Activated naive CD8-positive, alpha-beta T cell treated with anti-CD3 and anti-CD28 coated beads for 36 hours (primary cell): ENCODE measurements at regions not wholly inside any gene's neighbourhood (a gene's known extent, or its start where the extent isn't known, plus 50 kb on each side); places are given as distances from the start of the nearest gene placed in this dataset.

Experiments used
- DNase-seq: peaks from one replicate; pipeline ENCODE4 v3.0.0; 2021
- H3K27ac Mint-ChIP-seq: one replicate; pipeline ENCODE4 v1.8.0; 2022; ENCODE audit warnings: mild to moderate bottlenecking, moderate library complexity, mixed read lengths
- H3K27me3 Mint-ChIP-seq: one replicate; pipeline ENCODE4 v1.8.0; 2022; ENCODE audit warnings: mild to moderate bottlenecking, mixed read lengths
- H3K36me3 Mint-ChIP-seq: one replicate; pipeline ENCODE4 v1.8.0; 2021; ENCODE audit warnings: mild to moderate bottlenecking, mixed read lengths
- H3K4me1 Mint-ChIP-seq: one replicate; pipeline ENCODE4 v1.8.0; 2021; ENCODE audit warnings: mixed read lengths
- H3K4me3 Mint-ChIP-seq: one replicate; pipeline ENCODE4 v1.8.0; 2022; ENCODE audit warnings: mild to moderate bottlenecking, moderate library complexity, mixed read lengths
- H3K9me3 Mint-ChIP-seq: one replicate; pipeline ENCODE4 v1.8.0; 2022; ENCODE audit warnings: mixed read lengths

DNA sequence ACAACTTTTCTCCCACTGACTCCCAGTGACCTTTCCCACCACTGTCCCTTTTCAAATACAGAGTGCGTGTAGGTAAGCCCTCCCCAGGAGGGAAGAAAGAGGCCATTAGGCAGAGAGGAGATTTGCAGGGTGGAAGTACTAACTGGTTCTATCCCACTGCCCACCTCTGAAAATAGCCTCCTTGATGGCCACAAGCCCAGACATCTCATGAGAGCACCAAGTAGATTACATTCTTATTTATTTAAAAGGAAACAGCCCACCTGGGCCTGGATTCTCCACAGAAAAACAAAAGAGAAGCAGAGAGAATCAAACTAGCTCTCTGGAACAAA lies 445.3 kb downstream of the FOXO1 start:
- peaks cover 39% of the 10 kb centered on the region for H3K4me1 Mint-ChIP-seq
- DNase-seq: no peak
- no peaks in the 10 kb centered on the region for H3K27me3 Mint-ChIP-seq
- peaks cover 15% of the 10 kb centered on the region for H3K9me3 Mint-ChIP-seq
- peaks cover 17% of the 10 kb centered on the region for H3K36me3 Mint-ChIP-seq
- H3K4me3 Mint-ChIP-seq: no peak overlapping the region
- H3K27ac Mint-ChIP-seq: peak overlapping the region; percentile 72

DNA sequence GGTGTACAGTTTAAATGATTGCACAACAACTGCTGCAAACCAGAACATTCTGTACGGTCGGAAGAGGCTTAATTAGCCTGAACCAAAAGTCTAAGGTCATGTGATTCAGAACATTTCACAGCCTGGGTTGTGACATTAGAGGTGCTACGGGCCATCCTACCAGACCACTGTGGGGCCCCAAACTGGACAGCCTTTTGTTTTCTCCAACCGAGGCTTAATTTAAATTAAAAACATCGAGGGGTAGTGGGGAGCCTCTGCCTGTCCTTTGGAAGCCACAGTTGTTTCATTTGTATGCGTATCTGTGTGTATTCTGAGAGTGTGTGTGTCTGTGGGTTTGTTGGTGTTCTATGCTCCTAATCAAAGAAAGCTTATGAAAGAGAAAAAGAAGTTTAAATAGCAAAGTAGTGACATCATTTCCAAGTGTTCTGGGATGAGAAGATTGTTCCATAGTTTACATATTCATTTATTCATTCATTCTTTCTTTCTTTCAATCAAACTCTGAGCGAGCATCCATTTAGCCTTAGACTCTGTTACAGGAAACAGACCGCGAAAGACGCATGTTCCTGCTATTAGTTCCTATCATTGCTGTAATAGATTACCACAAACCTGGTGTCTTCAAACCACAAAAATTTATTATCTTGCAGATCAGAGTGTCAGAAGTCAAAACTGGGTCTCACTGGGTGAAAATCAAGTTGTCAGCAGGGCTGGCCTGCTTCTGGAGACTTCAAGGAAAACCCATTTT lies 444.8 kb downstream of the FOXO1 start:
- H3K27me3 Mint-ChIP-seq: no peaks in the 10 kb centered on the region
- peak overlapping the region; percentile 18 for H3K4me3 Mint-ChIP-seq
- peak overlapping the region; percentile 72 for H3K27ac Mint-ChIP-seq
- peaks cover 15% of the 10 kb centered on the region for H3K36me3 Mint-ChIP-seq
- DNase-seq: peak; percentile 22
- H3K4me1 Mint-ChIP-seq: peaks cover 39% of the 10 kb centered on the region
- peaks cover 13% of the 10 kb centered on the region for H3K9me3 Mint-ChIP-seq

DNA sequence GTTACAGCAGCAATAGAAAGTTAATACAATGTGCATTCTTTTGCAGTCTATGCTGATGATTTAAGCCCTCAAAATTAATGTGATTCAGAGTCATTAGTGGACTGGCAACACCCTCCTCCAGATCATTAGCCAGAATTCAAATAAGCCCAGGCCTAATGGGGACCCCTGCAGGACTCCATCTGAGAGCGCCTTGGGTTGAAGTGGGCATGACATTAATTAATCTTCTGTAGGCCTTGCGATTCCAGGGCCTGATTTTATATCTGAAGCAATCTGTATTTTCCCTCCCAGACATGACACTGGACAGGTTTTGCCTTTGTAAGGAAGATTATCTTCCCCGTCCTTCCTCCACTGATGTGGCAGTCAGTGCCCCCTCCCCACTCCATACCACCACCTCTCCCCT lies 442.9 kb downstream of the FOXO1 start:
- Mint-ChIP-seq H3K27me3 (no peaks in the 10 kb centered on the region), H3K27ac (no peak overlapping the region)

DNA sequence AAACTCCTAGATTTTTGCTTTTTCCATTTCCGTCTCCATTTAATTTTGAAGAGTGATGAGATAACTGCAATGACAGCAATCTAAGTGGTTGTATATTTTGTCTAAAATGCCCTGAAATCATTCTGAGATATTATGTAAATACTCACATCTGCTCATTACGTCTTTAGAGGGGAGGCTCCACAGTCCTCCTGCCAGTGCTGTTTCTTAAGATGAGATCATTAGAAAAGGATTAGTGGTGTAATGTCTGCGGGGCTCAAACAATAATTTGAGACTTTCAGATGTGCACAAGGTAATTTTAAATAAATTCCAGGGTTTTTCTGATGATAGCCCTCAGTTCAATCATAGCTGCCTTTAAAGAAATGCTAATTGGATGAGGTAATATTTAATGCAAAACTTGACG lies 437.9 kb downstream of the FOXO1 start:
- H3K4me3 Mint-ChIP-seq: no peak overlapping the region
- DNase-seq: no peak
- no peaks in the 10 kb centered on the region for H3K27me3 Mint-ChIP-seq
- H3K9me3 Mint-ChIP-seq: peaks cover 2% of the 10 kb centered on the region
- peaks cover 3% of the 10 kb centered on the region for H3K36me3 Mint-ChIP-seq
- H3K27ac Mint-ChIP-seq: no peak overlapping the region
- peaks cover 19% of the 10 kb centered on the region for H3K4me1 Mint-ChIP-seq

More for the DNA sequence above, 442.9 kb downstream of the FOXO1 start:
- Mint-ChIP-seq H3K9me3 (peaks cover 3% of the 10 kb centered on the region), H3K36me3 (peaks cover 5% of the 10 kb centered on the region), H3K4me3 (no peak overlapping the region), H3K4me1 (peaks cover 34% of the 10 kb centered on the region)
- DNase-seq: no peak

DNA sequence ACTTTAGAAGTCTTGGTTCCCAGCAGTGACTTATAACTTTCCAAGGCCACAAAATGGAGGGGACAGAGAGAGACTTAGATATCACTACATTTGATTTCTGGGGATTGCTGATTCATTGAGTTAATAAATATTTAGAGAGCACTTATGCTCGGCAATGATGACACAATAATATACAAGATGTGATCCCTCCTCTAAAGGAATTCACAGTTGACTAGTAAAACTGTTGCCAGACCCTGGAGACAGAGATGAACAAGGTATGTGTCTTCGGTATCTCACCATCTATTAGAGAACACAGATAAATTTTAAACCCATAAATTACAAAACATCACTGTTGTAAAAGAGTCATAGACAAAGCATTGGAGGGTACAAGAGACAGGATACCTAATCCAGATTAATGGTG lies 437.5 kb downstream of the FOXO1 start:
- H3K9me3 Mint-ChIP-seq: peaks cover 2% of the 10 kb centered on the region
- no peak overlapping the region for H3K27ac Mint-ChIP-seq

DNA sequence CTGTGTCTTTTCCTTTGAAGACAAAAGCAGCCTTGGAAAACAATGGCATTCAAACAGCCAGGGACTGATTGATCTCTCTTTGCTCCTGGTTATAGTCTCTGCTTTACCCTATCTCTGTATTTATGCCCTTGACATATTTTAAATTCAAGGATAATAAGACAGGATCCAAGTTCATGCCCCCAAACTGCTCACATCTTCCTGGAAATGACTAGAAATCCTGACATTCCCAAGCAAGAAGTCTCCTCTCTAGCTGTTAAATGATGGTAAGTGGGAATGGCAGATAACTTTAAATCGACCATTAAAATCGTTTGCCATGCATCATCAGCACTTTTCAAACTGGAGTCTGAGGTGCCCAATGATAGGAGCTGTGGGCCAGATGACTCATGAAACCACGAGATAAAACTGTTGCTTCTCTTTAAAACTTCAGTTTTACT lies 435.6 kb downstream of the FOXO1 start:
- no peak overlapping the region for H3K4me3 Mint-ChIP-seq
- no peak for DNase-seq
- peaks cover 16% of the 10 kb centered on the region for H3K4me1 Mint-ChIP-seq
- no peak overlapping the region for H3K27ac Mint-ChIP-seq
- peaks cover 3% of the 10 kb centered on the region for H3K36me3 Mint-ChIP-seq
- H3K9me3 Mint-ChIP-seq: peaks cover 2% of the 10 kb centered on the region
- no peaks in the 10 kb centered on the region for H3K27me3 Mint-ChIP-seq

More for the DNA sequence above, 437.5 kb downstream of the FOXO1 start:
- Mint-ChIP-seq H3K4me3 (no peak overlapping the region), H3K4me1 (peaks cover 19% of the 10 kb centered on the region), H3K36me3 (peaks cover 3% of the 10 kb centered on the region), H3K27me3 (no peaks in the 10 kb centered on the region)
- no peak for DNase-seq

DNA sequence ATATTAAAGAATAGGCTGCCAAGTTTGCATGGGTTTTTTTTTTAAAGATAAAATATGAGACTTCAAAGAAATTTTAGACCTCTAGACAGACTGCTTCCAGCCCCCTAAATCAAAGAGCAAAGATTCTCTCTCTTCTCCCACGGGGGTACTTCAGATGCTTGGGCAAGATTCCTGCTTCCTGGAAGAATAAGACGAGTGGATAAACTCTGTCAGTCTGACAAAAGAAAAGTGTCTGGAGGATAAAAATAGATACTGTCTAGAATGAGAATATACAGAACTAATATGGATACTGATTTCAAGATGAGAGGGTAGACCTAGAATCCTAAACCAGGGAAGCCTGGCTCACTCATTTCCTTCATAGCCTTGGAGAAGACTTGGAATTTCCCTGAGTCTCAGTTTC lies 435.1 kb downstream of the FOXO1 start:
- Mint-ChIP-seq H3K27ac (no peak overlapping the region), H3K36me3 (peaks cover 3% of the 10 kb centered on the region), H3K9me3 (peaks cover 2% of the 10 kb centered on the region), H3K27me3 (no peaks in the 10 kb centered on the region), H3K4me3 (no peak overlapping the region), H3K4me1 (peaks cover 16% of the 10 kb centered on the region)
- DNase-seq: no peak

DNA sequence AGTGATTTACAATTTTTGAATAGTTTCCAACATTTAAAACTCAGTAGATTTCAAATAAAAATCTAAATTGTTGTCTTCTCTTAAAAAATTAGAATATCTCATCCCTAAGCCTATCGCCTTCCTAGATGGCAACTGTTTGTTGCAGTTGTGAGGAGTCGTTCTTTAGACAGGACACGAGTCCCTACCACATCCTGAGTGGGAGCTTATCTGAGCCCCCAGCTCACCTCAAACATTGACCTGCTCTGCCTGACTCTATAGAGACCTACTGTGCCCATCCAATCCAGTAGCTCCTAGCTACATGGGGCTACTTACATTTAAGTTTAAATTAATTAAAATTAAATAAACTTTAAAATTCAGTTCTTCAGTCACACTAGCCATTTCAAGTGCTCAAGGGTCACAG lies 434.7 kb downstream of the FOXO1 start:
- Mint-ChIP-seq H3K4me3 (no peak overlapping the region), H3K27me3 (no peaks in the 10 kb centered on the region), H3K9me3 (peaks cover 2% of the 10 kb centered on the region), H3K4me1 (peaks cover 16% of the 10 kb centered on the region), H3K36me3 (peaks cover 3% of the 10 kb centered on the region), H3K27ac (no peak overlapping the region)
- no peak for DNase-seq

DNA sequence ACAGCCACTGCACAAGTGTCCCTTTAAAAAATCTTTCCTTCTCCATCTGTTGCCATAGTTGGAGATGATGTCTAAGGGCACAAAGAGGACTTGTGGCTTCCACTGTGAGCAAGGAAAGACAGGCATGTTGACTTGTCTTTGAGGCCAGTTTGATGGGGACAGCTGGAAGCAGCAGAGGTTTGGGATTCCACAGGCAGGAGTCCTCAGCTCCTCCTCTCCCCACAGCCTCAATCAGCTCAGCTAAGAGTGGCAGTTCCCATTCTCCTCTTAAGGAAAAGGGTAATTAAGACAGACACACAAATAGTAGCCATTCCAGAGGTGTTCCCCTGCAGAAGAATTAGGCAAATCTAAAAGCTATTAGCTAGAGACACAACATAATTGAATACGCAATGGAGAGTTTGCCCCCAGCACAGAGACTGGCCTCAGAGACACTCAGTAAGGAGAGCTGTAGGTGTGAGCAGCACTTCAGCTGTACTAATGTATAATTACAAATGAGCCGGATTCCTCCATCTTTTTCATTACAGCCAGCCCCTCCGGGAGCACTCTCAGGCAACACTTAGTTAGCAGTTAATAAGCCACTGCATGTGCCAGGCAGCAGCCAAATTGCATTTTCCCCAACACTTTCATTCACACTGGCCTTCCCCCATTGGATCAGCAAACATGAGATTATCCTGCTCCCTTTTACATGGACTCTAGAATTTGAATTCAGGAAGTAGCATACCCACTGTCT lies 434.0 kb downstream of the FOXO1 start:
- Mint-ChIP-seq H3K36me3 (peaks cover 3% of the 10 kb centered on the region), H3K9me3 (peaks cover 2% of the 10 kb centered on the region), H3K4me3 (no peak overlapping the region), H3K27ac (no peak overlapping the region), H3K27me3 (no peaks in the 10 kb centered on the region), H3K4me1 (peaks cover 16% of the 10 kb centered on the region)
- DNase-seq: no peak

DNA sequence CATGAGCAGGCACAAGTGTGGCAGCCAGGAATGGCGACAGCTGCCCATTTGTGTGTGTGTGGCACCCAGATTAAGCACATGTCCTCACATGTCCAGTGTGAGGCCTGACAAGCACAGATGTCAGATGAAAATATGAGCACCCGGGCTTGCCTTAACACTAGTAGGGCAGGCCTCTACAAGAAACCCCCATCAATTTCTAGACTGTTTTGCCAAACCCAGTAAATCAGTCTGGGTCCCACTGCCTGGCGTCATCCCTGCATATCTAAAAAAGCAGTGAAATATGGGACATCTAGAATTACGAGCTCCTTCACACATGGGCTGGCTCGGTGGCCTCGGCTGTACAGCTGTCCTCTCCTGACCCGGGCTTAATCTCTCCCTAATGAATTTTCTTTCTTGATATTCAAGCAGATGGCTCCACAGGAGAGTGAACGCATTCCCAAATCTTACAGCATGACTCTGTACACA lies 432.7 kb downstream of the FOXO1 start:
- H3K4me3 Mint-ChIP-seq: no peak overlapping the region
- peaks cover 3% of the 10 kb centered on the region for H3K36me3 Mint-ChIP-seq
- H3K9me3 Mint-ChIP-seq: peaks cover 2% of the 10 kb centered on the region
- no peak overlapping the region for H3K27ac Mint-ChIP-seq
- no peaks in the 10 kb centered on the region for H3K27me3 Mint-ChIP-seq
- no peak for DNase-seq
- peaks cover 16% of the 10 kb centered on the region for H3K4me1 Mint-ChIP-seq

DNA sequence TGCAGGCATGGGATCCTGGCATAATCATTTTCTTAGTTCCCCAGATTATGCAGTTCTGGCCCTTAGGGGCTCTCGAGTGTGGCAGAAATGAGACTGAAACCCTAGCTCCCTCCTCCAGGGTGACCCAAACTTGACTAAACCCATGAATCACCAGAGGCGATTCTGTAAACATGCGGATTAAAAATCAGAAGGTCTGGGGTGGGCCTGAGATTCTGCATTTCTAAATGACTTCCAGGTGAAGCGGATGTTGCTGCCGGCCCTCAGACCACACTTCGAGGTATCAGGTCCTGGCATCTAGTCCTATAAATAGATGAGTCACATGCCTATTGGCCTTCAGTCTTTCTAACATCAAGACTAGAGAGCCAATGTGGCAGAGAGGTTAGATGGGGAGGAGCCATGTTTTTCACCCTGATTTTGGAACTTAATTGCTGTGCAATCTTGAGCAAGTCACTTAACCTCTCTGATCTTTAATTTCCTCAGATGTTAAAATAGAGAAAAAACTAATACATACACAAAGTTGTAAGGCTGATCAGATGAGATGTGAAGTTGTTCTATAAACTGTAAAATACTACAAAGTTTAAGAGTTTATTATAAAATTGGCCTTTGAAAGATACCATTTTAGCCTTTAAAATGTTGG lies 431.2 kb downstream of the FOXO1 start:
- DNase-seq: no peak
- Mint-ChIP-seq H3K36me3 (no peaks in the 10 kb centered on the region), H3K4me1 (peaks cover 12% of the 10 kb centered on the region)

DNA sequence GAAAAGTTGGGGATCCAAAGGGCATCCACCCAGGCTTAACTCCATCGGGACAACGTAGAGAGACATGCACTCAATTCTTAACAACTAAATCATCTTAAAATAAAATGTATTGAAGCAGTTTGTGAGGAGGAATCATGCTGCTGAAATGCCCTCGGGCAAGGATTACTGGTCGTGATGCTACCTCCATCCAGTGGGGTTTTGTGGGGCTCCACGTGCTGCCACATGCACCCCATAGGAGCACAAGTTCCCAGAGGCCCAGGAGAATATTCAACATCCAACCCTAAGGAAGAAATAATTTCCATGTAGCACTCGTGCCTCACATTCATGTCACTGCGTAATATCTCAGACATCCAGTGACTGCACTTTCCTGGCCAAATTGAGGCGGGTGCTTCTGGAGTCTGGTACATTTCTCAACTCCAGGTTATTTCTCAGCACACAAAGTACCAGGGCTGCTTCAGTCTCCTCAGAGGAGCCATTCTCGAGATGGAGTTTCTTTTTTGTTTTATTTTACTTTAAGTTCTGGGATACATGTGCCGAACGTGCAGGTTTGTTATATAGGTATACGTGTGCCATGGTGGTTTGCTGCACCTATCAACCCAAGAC lies 429.8 kb downstream of the FOXO1 start:
- Mint-ChIP-seq H3K9me3 (no peaks in the 10 kb centered on the region), H3K27me3 (no peaks in the 10 kb centered on the region), H3K27ac (no peak overlapping the region), H3K36me3 (no peaks in the 10 kb centered on the region), H3K4me1 (peaks cover 5% of the 10 kb centered on the region), H3K4me3 (no peak overlapping the region)
- DNase-seq: no peak

More for the DNA sequence above, 431.2 kb downstream of the FOXO1 start:
- Mint-ChIP-seq H3K4me3 (no peak overlapping the region), H3K27ac (no peak overlapping the region), H3K27me3 (no peaks in the 10 kb centered on the region), H3K9me3 (no peaks in the 10 kb centered on the region)

DNA sequence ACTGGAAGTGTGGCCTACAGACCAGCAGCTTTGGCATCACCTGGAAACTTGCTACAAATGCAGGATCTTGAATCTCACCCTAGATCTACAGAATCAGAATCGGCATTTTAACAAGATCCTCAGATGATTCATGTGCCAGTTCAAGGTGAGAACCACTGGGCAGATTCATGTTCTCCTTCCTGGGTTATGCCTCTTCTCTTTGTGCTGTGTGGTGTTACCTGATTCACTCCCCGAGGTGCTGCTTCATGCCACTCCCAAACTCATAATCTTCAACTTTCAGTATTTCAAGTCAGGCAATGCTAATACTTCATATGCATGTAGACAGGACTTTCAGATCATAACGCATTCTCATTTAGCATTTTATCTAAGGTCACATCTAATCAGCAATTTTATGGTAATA lies 427.7 kb downstream of the FOXO1 start:
- no peaks in the 10 kb centered on the region for H3K9me3 Mint-ChIP-seq
- DNase-seq: no peak
- H3K27ac Mint-ChIP-seq: no peak overlapping the region
- H3K4me3 Mint-ChIP-seq: no peak overlapping the region
- H3K36me3 Mint-ChIP-seq: no peaks in the 10 kb centered on the region
- H3K4me1 Mint-ChIP-seq: no peaks in the 10 kb centered on the region
- H3K27me3 Mint-ChIP-seq: no peaks in the 10 kb centered on the region

DNA sequence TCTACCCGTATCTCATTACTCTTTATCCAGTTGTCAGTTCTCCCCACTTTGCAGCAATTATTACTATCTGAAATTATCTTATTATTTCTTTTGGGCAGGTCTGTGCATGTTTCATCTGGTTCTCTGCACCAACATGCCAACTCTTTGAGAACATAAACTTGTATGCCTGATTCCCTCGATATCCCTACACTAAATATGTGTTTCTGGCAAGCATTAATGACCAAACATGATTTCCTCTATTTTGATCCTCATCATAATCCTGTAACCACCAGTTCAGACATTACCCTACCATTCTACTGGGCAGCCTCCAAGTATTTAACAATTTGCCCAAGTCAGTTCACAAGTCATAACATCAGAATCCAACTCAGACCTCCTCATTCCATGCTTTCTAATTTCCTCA lies 426.1 kb downstream of the FOXO1 start:
- Mint-ChIP-seq H3K9me3 (no peaks in the 10 kb centered on the region), H3K4me1 (no peaks in the 10 kb centered on the region), H3K36me3 (no peaks in the 10 kb centered on the region), H3K27ac (no peak overlapping the region), H3K27me3 (no peaks in the 10 kb centered on the region), H3K4me3 (no peak overlapping the region)
- DNase-seq: no peak

DNA sequence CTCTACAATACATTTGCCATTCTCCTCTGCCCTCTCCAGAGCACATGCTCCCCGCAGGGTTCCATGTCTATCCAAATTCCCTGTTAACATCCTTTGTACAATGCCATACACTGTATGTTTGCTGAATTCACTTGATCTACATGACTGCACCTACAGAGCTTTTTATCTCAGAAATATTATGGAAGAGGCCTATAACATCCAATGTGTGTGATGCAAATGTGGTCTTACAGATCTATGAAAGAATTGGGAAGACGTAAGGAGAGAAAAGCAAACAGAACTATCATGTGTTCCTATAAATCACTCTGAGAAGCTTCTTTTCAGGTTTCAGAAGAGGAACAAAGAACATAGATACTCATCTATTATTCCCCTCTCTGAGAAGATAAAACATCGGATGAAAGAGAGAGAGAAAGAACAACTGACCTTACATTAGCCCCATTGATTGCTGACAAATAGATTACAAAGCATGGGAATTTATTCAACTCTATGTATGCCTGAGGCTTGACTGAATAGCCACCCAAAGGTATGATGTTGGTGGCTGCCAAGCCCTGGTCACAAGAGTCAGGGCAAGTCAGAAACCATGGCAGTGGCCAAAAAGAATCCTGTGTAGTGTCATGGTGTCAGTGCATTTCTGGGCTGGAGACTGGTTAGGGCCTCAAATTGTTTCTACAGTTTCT lies 425.2 kb downstream of the FOXO1 start:
- Mint-ChIP-seq H3K27ac (no peak overlapping the region), H3K9me3 (peaks cover under 1% of the 10 kb centered on the region), H3K4me1 (peaks cover 1% of the 10 kb centered on the region), H3K4me3 (no peak overlapping the region), H3K27me3 (no peaks in the 10 kb centered on the region), H3K36me3 (peaks cover 3% of the 10 kb centered on the region)
- no peak for DNase-seq
